ENCODE measurements at regions not wholly inside any gene's neighbourhood (a gene's known extent, or its start where the extent isn't known, plus 50 kb on each side); places are given as distances from the start of the nearest gene placed in this dataset.

GRCh38 chr20:52921340-52921739 is 50.8 kb upstream of the TSHZ2 start:
- no peaks in the 10 kb centered on the region for H3K36me3 ChIP-seq (ENCODE audit: insufficient read depth, low read length)
- TF ChIP-seq EZH2 (IDR thresholded peaks at IDR 0.05) (no peak), FOXP2 (optimal IDR thresholded peaks at IDR 0.05; ENCODE audit: control extremely low read depth, extremely low read length, insufficient read depth) (no peak)
- no peak overlapping the region for H3K4me3 ChIP-seq
- no peak overlapping the region for H3K9ac ChIP-seq (ENCODE audit: insufficient read length)
- no peak for DNase-seq (ENCODE audit: low read depth, low spot score)
- no peak overlapping the region for H3K27ac ChIP-seq
- peaks cover 1% of the 10 kb centered on the region; the same call in 1 of the 2 replicates for H3K9me3 ChIP-seq (ENCODE audit: low read depth, low read length)

DNA sequence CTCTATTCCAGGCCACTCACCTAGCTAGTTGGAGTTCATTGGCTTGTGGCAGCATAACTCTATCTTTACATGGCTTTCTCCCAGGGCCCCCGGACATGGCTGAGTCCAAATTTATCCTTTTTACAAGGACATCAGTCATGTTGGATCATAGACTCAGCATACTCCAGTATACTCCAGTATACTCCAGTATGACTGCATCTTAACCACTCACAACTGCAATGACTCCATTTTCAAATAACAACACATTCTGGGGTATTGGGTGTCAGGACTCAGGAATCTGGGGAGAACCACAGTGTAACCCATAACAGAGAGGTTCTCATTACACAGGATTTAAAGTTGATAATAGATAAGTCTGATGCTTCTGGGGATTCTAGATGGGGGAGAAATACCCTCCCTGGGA is 53.8 kb upstream of the TSHZ2 start:
- no peak for DNase-seq (ENCODE audit: low read depth, low spot score)
- no peak overlapping the region for H3K27ac ChIP-seq
- TF ChIP-seq FOXP2 (optimal IDR thresholded peaks at IDR 0.05; ENCODE audit: control extremely low read depth, extremely low read length, insufficient read depth), result no peak
- TF ChIP-seq EZH2 (IDR thresholded peaks at IDR 0.05), result no peak
- no peak for TF ChIP-seq POLR2AphosphoS5 (IDR thresholded peaks at IDR 0.05; ENCODE audit: borderline replicate concordance, low read depth, low read length)
- no peaks in the 10 kb centered on the region for H3K36me3 ChIP-seq (ENCODE audit: insufficient read depth, low read length)
- H3K9me3 ChIP-seq (ENCODE audit: low read depth, low read length), result peaks cover 6% of the 10 kb centered on the region; the same call in 1 of the 2 replicates
- H3K4me3 ChIP-seq, result no peak overlapping the region
- H3K9ac ChIP-seq (ENCODE audit: insufficient read length), result no peak overlapping the region

DNA sequence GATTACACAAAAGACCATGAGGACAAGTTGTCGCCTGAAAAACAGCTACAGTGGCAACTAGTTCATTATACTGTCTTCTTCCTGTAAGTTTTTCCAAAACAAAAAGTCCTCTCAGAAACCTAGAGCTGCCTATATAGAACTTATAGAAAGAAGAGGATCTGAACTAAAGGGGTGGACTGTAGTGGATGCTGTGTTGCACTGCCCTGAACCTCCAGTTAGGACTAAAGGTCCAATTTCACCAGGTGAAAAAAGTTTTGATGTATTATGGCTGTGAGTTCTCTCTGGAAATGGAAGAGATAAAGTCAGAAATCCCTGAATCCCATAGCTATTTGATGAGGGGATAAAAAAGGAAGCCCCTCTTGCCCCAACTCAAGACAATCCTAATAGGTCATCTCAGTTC is 56.6 kb upstream of the TSHZ2 start:
- no peak for TF ChIP-seq POLR2AphosphoS5 (IDR thresholded peaks at IDR 0.05; ENCODE audit: borderline replicate concordance, low read depth, low read length)
- no peak for TF ChIP-seq FOXP2 (optimal IDR thresholded peaks at IDR 0.05; ENCODE audit: control extremely low read depth, extremely low read length, insufficient read depth)
- no peak for DNase-seq (ENCODE audit: low read depth, low spot score)
- Histone ChIP-seq H3K4me3 (no peak overlapping the region), H3K36me3 (ENCODE audit: insufficient read depth, low read length) (no peaks in the 10 kb centered on the region), H3K9ac (ENCODE audit: insufficient read length) (no peak overlapping the region), H3K9me3 (ENCODE audit: low read depth, low read length) (peaks cover 6% of the 10 kb centered on the region; the same call in 1 of the 2 replicates), H3K27ac (no peak overlapping the region)

GRCh38 chr20:52914870-52915269 is 57.3 kb upstream of the TSHZ2 start:
- H3K9ac ChIP-seq (ENCODE audit: insufficient read length), result no peak overlapping the region
- no peak overlapping the region for H3K4me3 ChIP-seq
- no peak overlapping the region for H3K27ac ChIP-seq
- peaks cover 6% of the 10 kb centered on the region; the same call in 1 of the 2 replicates for H3K9me3 ChIP-seq (ENCODE audit: low read depth, low read length)
- TF ChIP-seq EZH2 (IDR thresholded peaks at IDR 0.05), result no peak
- no peak for TF ChIP-seq FOXP2 (optimal IDR thresholded peaks at IDR 0.05; ENCODE audit: control extremely low read depth, extremely low read length, insufficient read depth)
- TF ChIP-seq POLR2AphosphoS5 (IDR thresholded peaks at IDR 0.05; ENCODE audit: borderline replicate concordance, low read depth, low read length), result no peak
- no peaks in the 10 kb centered on the region for H3K36me3 ChIP-seq (ENCODE audit: insufficient read depth, low read length)
- no peak for DNase-seq (ENCODE audit: low read depth, low spot score)

- Histone ChIP-seq H3K9ac (ENCODE audit: insufficient read length) (no peak overlapping the region), H3K4me3 (no peak overlapping the region), H3K27ac (no peak overlapping the region), H3K36me3 (ENCODE audit: insufficient read depth, low read length) (no peaks in the 10 kb centered on the region), H3K9me3 (ENCODE audit: low read depth, low read length) (peaks cover 6% of the 10 kb centered on the region; the same call in 1 of the 2 replicates)
- no peak for DNase-seq (ENCODE audit: low read depth, low spot score)
- TF ChIP-seq FOXP2 (optimal IDR thresholded peaks at IDR 0.05; ENCODE audit: control extremely low read depth, extremely low read length, insufficient read depth) (no peak), POLR2AphosphoS5 (IDR thresholded peaks at IDR 0.05; ENCODE audit: borderline replicate concordance, low read depth, low read length) (no peak), EZH2 (IDR thresholded peaks at IDR 0.05) (no peak)
Measured at GRCh38 chr20:52913650-52914387, 58.3 kb upstream of the TSHZ2 start.

DNA sequence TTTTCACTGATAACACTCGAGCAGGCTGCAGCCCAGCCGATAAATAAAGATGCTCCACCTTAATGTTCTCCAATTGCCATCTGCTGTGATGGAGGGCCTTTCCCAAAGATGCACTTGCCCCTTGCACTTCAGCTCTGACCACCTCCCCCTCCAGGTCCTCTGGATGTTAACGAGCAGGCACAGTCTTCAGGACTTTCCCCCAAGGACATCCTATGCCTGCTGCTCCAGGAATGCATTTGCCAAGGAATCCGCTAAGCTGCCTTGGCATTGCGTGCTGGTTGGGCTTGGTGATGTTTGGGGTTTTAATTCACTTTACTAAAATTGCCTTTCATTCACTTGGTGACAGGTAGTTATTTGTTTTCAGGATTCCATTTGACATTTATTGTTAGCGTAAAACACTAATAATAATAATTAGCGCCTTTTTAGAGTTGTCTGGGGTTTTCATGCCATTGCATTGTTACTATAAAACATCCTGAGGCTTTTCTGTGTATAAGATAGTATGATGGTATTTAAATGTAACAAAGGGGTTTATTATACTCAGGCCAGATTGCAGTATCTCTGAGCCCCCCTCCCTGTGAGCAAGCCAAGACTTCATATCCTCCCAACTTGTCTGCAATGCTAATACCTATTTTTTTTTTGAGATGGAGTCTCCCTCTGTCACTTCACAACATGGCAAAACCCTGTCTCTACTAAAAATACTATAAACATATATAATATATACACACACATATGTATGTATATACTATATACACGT is 66.7 kb upstream of the TSHZ2 start:
- no peak for DNase-seq (ENCODE audit: low read depth, low spot score)
- Histone ChIP-seq H3K9ac (ENCODE audit: insufficient read length) (no peak overlapping the region), H3K27ac (no peak overlapping the region), H3K4me3 (no peak overlapping the region), H3K36me3 (ENCODE audit: insufficient read depth, low read length) (no peaks in the 10 kb centered on the region), H3K9me3 (ENCODE audit: low read depth, low read length) (no peaks in the 10 kb centered on the region)
- no peak for TF ChIP-seq EZH2 (IDR thresholded peaks at IDR 0.05)
- no peak for TF ChIP-seq POLR2AphosphoS5 (IDR thresholded peaks at IDR 0.05; ENCODE audit: borderline replicate concordance, low read depth, low read length)
- no peak for TF ChIP-seq FOXP2 (optimal IDR thresholded peaks at IDR 0.05; ENCODE audit: control extremely low read depth, extremely low read length, insufficient read depth)

GRCh38 chr20:52904837-52905236 is 67.3 kb upstream of the TSHZ2 start:
- Histone ChIP-seq H3K9ac (ENCODE audit: insufficient read length) (no peak overlapping the region), H3K4me3 (no peak overlapping the region), H3K27ac (no peak overlapping the region), H3K9me3 (ENCODE audit: low read depth, low read length) (no peaks in the 10 kb centered on the region), H3K36me3 (ENCODE audit: insufficient read depth, low read length) (no peaks in the 10 kb centered on the region)
- TF ChIP-seq EZH2 (IDR thresholded peaks at IDR 0.05) (no peak), POLR2AphosphoS5 (IDR thresholded peaks at IDR 0.05; ENCODE audit: borderline replicate concordance, low read depth, low read length) (no peak), FOXP2 (optimal IDR thresholded peaks at IDR 0.05; ENCODE audit: control extremely low read depth, extremely low read length, insufficient read depth) (no peak)
- DNase-seq (ENCODE audit: low read depth, low spot score), result no peak

- no peak overlapping the region for H3K9ac ChIP-seq (ENCODE audit: insufficient read length)
- no peaks in the 10 kb centered on the region for H3K36me3 ChIP-seq (ENCODE audit: insufficient read depth, low read length)
- H3K9me3 ChIP-seq (ENCODE audit: low read depth, low read length), result no peaks in the 10 kb centered on the region
- TF ChIP-seq POLR2AphosphoS5 (IDR thresholded peaks at IDR 0.05; ENCODE audit: borderline replicate concordance, low read depth, low read length), result no peak
- no peak for TF ChIP-seq EZH2 (IDR thresholded peaks at IDR 0.05)
- TF ChIP-seq FOXP2 (optimal IDR thresholded peaks at IDR 0.05; ENCODE audit: control extremely low read depth, extremely low read length, insufficient read depth), result no peak
- H3K27ac ChIP-seq, result no peak overlapping the region
- DNase-seq (ENCODE audit: low read depth, low spot score), result no peak
- no peak overlapping the region for H3K4me3 ChIP-seq
Measured at GRCh38 chr20:52899041-52899608, 73.0 kb upstream of the TSHZ2 start.

All from SK-N-MC (cell line).